Left ventricle myocardium superior (tissue), 1 donor: ENCODE measurements at regions not wholly inside any gene's neighbourhood (a gene's known extent, or its start where the extent isn't known, plus 50 kb on each side); places are given as distances from the start of the nearest gene placed in this dataset.
"Not testable (repeated sequence)": the region's sequence is repeated elsewhere in the genome, so short reads cannot be mapped to it uniquely, and the experiment has no call there.

ENCODE experiments used
- ATAC-seq: fragments of 200-7000 bp; cut with Tn5 transposase; one replicate; pipeline ENCODE4 v1.9.1; 2020; ENCODE audit warnings: mild to moderate bottlenecking, moderate library complexity
- DNase-seq: peaks from one replicate; pipeline ENCODE4 v3.0.0-alpha.2; 2020
- intact Hi-C: fragments of 100-400 bp; cut with micrococcal nuclease; formaldehyde crosslinking; loops from one replicate; pipeline ENCODE4 v1.11.0; 2022
- donor health status: DM: no; HTN: yes; CAD: no; lungs with severe emphysema.

DNA sequence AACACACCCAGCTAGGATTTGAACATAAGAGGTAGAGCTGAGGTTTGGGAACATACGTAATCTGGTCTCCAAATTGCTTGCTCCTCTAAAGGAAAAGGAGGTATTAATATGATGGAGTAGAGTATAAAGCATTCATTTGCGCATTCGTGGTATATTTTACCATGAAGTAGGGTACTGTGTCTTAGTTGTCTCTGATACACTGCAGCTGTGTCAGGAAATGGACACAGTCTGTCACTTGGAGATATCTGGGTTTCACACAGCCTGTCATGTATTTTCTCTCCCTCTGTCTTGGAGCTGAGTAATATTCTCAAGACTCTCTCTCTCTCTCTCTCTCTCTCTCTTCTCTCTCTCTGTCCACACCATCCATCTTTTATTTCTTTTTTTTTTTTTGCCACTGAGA is 274.8 kb upstream of the UGT8 start:
- DNase-seq: no peak
- ATAC-seq: no peak
- intact Hi-C loops: no loop called here

DNA sequence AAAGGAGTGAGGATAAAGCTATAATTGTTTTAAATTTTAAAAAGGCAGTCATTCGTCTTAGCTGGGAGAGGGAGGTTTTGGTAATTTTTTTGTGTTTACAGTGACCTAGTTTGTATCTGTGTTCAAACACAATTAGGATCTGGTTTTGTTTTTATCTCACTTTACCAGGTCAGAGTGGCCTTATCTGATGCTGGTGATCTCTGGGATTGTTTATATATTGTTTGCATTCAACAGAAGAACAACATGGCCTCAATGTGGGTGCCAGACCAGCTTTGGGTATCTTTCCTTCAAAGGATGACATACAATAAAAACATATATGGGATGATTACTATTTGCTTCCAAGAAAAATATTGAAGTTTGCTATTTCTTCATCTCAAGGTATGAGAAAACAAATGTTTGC is 272.2 kb upstream of the UGT8 start:
- intact Hi-C loops: no loop called here
- no peak for ATAC-seq

DNA sequence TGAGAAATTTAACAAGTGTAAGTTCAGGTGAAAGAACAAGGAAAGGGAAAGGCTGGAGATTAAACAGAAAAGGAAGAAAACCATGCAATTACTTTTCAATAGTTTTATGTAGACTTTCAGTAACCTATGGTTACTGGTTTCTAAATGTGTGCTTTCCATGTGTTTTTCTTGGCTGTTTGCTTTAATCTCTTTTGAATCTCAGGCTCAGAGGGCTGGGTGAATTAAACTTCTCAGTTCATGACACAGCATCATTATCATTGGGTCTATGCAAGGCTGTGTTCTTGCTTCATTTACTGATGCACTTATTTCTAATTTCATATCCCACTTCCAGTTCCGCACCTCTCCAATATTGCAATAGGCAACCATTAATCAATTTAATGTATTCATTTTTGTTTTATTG is 266.5 kb upstream of the UGT8 start:
- no peak for DNase-seq
- no peak for ATAC-seq
- intact Hi-C loops: no loop called here

More for the DNA sequence above, 272.2 kb upstream of the UGT8 start:
- DNase-seq: no peak

DNA sequence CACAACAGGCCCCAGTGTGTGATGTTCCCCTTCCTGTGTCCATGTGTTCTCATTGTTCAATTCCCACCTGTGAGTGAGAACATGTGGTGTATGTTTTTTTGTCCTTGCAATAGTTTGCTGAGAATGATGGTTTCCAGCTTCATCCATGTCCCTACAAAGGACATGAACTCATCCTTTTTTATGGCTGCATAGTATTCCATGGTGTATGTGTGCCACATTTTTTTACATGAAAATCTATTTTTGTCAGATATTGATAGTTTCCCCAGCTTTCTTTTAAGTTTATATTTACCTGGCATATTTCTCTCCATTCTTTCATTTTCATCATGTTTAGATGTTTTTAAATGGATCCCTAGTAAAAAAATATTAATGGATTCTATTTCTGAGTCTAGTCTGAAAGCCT is 264.2 kb upstream of the UGT8 start:
- ATAC-seq, DNase-seq, intact Hi-C loops: not testable (repeated sequence)

DNA sequence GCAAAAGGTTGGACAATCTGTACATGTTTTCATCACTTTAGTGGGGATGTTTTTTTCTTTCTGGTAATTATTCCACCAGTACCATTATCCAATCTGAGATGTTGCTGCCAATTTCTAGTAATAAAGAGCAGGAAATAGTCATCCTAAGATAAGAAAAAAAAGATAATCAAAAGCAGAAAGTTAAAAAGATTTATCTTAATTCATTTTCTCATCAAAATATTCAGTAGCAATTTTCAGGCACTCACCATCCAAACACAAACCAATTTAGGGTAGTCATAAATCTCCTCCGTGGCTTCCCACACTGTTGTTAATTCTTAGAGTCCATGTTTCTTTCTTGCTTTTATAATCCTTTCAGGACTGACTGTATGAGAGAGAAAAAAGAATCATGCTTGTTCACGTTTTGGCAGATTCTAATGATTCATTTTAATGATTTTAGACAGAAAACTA is 263.7 kb upstream of the UGT8 start:
- intact Hi-C loops: no loop called here
- DNase-seq (no peak), ATAC-seq (no peak)

DNA sequence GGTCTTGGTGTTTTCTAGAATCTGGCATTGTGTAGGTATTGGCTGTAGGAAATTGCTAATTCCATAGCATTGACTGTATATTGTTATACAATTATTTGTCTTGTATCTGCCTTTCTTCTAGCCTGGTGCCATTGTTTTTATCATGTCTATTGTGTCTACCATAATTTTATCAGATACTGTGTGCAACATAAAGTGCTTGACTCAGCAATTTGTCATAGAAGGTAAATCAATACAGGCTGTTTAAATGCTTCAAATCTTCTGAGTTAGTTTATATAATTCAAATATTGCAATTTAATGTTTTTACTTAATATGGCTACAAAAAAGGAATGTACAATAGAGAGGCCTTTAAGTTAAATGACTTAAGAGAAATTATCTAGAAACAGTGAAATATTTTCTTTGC is 263.3 kb upstream of the UGT8 start:
- no peak for ATAC-seq
- intact Hi-C loops: no loop called here
- no peak for DNase-seq

DNA sequence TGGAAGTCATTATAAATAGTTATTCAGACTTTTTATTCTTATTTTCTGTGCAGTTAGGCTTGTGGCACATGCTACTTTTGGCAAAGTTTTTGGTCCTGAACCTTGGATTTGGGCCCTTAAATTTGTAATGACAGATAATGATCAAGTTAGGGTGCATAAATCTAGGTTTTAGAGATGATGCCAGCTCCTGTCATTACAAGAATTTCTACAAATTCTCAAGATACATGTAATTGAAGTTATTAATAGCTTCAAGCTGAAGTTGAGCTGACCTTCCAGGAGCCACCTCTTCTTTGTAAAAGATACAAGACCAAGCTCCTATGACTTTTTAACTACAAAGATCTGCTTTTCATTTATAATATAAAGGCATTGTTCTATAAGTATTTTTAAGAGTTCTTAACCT is 255.6 kb upstream of the UGT8 start:
- intact Hi-C loops: no loop called here
- DNase-seq (no peak), ATAC-seq (no peak)

DNA sequence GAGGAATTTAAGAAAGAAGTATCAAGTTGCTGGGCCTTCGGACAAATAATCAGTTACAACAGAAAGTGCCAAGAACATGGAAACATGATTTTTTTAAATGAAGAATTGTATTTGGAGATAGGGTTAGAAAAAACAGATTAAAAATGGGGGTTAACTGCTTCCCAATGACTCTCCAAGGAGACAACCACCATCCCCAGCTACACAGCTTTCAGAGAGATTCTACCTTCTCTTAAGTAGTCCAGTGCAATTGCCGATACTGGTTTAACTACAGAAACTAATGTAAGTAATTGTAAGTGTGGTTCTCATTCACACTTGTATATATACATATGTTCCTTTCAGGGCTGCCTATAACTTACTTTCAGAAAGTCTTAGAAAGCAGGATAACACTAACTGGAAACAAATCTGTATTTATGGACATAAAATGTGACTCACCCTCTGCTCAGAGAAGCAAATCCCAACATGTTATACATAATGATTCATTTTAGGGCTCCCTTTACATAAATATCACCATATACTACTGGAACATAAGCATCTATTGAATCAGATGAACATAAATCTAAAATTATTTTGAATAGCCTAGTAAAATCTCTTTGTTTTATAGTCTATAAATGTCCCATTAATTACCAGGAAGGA is 248.9 kb upstream of the UGT8 start:
- intact Hi-C loops: no loop called here
- no peak for ATAC-seq
- no peak for DNase-seq

DNA sequence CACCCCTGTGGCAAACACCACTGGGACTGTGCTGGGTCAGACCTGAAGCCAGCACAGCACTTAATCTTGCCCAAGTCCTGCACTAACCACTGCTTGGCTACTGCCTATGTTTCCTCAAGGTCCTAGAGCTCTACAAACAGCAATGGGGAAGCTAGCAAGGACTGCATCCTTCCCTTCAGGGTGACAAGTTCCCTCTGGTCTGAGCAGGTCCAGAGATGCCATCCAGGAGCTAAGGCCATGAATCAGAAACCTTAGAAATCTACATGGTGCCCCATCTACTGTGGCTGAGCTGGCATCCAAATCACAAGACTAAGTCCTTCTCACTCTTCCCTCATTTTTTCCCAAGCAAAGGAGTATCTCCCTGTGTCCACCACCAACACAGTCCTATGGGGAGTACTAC is 239.7 kb upstream of the UGT8 start:
- DNase-seq (no peak), ATAC-seq (no peak)
- intact Hi-C loops: no loop called here

DNA sequence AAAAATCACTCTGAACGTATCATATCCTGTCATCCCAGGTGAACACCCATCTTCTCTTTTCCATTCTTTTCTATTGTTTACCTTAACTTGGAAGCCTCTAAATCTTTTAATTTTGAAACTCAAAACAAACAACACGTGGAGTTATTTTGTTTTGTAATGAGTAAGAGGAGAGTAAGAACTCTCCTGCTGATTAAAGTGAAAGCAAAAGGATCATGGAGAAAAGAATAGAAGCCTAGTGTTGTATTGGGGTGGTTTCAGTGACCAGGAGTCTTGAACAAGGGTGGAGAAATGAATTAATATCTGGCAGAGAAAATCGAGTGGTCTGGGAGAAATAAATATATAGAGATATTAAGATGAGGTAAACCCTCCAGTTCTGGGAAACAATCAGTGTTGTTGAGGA is 237.4 kb upstream of the UGT8 start:
- DNase-seq (no peak), ATAC-seq (no peak)
- intact Hi-C loops: no loop called here

DNA sequence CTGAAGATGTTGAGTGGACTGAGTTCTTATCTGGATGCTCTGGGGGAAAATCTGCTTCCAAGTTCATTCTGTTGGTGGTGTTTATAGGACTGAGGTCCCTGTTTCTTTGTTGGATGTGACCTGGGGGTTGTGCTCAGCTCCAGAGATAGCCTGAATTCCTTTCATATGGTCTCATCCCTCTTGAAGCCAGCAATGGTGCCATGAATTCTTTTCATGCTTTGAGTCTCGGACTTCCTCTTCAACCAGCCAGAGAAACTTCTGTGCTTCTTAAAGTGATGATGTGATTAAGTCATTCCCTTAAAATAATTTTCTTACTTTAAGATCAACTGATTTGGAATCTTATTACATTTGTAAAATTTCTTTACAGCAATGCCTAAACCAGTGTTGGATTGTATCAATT is 233.8 kb upstream of the UGT8 start:
- DNase-seq: no peak
- intact Hi-C loops: no loop called here
- ATAC-seq: peak; percentile 94

DNA sequence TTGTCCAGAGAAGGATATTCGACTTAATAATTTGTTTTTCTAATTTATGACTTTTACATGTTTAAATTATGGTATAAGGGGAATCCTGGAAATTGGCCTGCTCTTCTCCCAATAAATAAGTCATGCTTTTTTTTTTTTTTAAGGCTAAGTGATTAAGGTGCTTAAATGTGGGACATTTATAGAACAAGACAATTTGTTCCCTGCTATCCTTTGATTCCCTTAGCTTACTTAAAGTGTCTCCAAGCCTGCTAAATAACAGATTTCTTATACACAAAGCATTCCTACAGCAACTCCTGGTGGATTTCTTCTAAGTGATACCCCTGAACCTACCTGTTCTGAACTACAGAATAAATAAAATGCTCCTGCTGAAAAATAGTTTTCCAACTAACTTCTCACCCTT is 233.0 kb upstream of the UGT8 start:
- peak; percentile 48 for ATAC-seq
- no peak for DNase-seq
- intact Hi-C loops: no loop called here

DNA sequence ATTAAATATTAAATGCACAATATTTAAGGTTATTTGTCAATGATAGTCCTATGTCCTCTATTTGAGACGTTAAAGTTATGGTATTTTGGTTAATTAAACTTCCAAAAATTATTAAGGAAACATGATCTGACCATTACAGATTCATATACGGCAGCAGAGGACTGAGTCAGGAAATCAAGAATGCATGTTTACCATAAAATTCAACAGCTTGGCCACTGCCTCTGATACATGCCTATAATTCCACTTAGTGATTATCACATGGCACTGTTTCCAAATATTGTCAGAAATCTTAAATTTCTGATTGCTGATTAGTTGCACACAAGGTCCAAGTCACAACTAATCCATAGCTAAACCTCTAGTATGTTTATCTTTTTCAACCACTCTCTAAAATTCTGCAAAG is 232.2 kb upstream of the UGT8 start:
- DNase-seq: no peak
- intact Hi-C loops: no loop called here
- ATAC-seq: no peak

DNA sequence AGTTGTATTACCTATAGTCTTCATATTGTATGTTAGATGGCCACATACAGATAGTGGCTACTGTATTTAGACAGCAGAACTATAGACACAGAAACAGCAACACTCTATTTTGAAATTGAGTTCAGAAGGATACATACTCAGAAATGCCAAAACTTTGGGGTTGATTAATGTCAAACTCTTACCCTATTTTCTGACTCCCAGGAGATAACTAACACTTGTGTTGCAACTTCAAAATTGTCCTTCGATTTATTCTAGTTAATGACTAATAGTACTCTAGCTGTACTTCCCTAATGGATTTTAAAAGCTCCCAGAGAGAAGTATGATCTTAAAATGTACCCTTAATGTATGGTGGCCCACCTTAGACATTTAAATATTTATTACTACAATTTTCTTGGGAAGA is 229.9 kb upstream of the UGT8 start:
- ATAC-seq (no peak), DNase-seq (no peak)
- intact Hi-C loops: no loop called here

DNA sequence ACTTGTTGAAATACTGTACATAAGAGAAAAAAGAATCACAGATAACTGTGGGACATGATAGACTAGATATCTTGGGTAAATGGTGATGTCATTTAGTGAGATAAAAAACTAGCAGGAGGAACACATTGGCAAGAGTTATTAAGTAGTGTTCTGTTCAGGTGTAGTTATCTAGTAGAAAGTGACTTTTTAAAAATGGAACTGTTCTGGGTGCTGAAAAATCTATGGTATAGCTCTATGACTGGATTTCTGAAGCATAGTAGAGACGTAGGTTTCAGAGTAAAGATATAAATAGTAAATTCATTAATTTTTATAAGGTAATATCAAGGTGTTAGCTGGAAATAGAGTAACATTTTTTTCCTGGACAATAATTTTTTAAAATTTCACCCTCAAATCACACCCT is 225.1 kb upstream of the UGT8 start:
- DNase-seq (no peak), ATAC-seq (no peak)
- intact Hi-C loops: loop anchor here (10.0 kb wide), 1 partner anchor 979 kb away; no protein-coding TSS in a partner anchor

DNA sequence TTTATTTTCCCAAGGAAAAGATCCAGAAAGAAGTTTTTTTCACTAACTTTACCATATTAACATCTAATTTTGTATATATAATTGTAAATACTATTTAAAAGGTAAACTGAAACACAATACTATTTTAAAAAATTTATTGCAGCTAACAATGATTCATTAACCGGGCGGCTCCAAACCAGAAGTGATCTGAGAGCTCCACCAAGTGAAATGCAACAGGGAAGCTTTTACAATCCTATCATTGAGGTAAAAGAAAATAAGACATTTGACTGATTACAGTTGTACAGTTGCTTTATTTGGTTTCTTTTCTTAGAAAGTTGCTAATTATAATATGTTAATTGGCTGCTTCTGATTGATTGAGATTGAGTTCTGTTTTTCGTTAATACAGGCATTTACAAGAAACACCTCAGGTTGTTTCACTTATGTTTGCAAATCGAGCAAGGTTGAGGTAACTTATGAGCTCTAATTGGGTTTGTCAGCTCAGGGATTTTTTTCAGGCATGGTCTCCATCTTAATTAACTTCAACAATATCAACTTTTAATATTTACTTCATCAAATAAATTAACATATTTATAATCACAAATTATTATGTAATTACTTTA is 220.2 kb upstream of the UGT8 start:
- ATAC-seq (no peak), DNase-seq (no peak)
- intact Hi-C loops: loop anchor here (10.0 kb wide), 1 partner anchor 984 kb away; no protein-coding TSS in a partner anchor

DNA sequence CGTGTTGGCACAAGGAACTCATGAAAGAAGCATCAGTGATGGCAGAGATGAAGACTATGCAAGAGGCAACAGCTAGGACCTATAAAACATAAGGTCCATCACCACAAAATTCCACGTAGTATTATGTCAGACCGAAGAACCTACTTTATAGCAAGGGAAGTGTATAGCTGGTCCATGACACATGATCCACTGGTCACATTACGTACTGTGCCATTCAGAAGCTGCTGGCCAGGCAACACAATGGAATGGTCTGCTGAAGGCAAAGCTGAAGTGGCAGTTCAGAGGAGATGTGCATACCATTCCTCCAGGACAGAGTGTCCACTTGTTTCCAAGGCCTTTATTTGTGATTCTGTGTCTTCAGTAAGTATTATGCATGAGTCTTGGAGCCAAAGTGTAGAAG is 215.5 kb upstream of the UGT8 start:
- DNase-seq: no peak
- ATAC-seq: no peak
- intact Hi-C loops: loop anchor here (5.0 to 10.0 kb wide), 2 partner anchors 312 to 601 kb away; no protein-coding TSS in a partner anchor

DNA sequence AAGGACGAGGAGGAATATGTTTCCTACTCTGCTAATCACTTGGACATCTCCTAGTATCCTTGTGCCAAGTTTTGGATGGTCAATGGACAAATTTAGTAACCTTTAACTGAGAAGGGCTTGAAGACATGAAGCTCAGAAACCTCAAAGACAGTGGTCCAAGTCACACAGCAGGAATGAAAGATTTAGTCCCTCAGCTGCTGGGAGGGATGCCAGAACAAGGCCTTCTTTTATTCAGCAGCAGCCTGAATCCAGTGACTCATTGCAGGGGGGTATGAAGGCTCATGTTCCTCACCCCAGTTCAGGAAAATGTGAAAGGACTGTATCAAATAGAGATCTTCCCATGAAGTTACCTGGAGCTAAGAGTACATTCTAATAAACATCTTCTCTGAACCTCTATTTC is 214.9 kb upstream of the UGT8 start:
- DNase-seq: no peak
- no peak for ATAC-seq
- intact Hi-C loops: loop anchor here (5.0 to 10.0 kb wide), 2 partner anchors 311 to 601 kb away; no protein-coding TSS in a partner anchor

DNA sequence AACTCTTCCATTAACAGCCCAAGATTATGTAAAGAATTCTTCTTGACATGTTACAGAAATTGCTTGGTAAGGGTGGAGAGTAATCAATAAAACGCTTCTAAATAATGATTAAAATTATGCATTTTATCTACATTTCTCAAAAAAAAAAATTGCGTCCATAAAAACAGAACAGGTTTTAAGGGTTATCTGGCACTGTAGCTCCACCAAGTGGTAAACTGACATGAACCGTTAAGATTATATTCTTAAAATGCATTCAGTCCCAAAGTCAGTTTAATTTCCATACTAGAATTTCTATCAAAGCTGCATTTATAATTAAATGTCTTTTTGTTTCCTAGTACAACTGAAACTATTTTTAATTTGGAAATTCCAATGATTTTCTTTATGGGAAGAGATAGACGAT is 214.0 kb upstream of the UGT8 start:
- no peak for ATAC-seq
- intact Hi-C loops: loop anchor here (5.0 to 10.0 kb wide), 3 partner anchors 273 to 602 kb away; no protein-coding TSS in a partner anchor

DNA sequence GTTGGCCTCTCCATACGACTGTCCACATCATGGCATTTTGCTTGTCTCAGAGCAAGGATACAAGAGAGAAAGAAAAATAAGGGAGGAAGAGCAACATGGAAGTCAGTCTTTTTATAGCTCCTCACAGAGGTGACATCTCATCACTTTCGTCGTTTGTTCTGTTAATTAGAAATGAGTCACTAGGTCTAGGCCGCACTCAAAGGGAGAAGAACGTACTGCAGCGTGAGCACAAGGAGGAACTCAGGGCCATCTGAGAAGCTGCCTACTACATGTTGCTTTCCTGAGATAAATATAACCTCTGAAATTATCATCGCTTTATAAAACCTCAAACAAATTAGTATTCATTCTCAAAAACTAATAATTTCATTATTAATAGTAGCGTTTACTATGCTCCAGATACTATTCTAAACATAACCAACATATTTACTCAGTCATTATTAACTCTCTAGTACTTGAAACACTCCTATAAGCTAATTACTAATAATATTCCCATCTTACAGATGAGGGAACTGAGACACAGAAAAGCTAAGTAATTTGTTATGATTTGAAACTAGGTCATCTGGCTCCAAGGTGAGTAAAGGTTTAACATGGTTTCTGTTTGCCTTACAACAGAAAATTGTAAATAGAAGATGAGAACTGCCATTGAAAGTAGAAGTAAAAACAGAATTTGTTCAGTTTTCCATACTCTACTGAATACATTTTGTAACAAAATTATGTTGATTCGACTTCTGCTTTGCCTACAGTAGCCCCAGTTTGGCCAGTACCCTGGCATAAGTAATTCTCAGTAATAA is 213.2 kb upstream of the UGT8 start:
- ATAC-seq (no peak), DNase-seq (no peak)
- intact Hi-C loops: loop anchor here (5.0 to 10.0 kb wide), 2 partner anchors 272 to 309 kb away; no protein-coding TSS in a partner anchor

More for the DNA sequence above, 214.0 kb upstream of the UGT8 start:
- no peak for DNase-seq
